WTC11 (cell line): ENCODE measurements at regions not wholly inside any gene's neighbourhood (a gene's known extent, or its start where the extent isn't known, plus 50 kb on each side); places are given as distances from the start of the nearest gene placed in this dataset.
"Not testable (repeated sequence)": the region's sequence is repeated elsewhere in the genome, so short reads cannot be mapped to it uniquely, and the experiment has no call there.

Experiments
- ATAC-seq: fragments of 200-7000 bp; cut with Tn5 transposase; 2 replicates; pipeline ENCODE4 v1.10.0; 2021; ENCODE audit warnings: mild to moderate bottlenecking, moderate library complexity
- CTCF ChIA-PET: fragments of 300-600 bp; sonication (Branson Sonifier 250); formaldehyde crosslinking; loops from one replicate; lab custom pipeline; 2021; ENCODE audit warnings: antibody characterized with exemption; lab: Charles Lee
- POLR2A ChIA-PET: fragments of 350-600 bp; sonication (Branson Sonifier 250); formaldehyde crosslinking; loops from one replicate; lab custom pipeline; 2021; ENCODE audit warnings: antibody characterized with exemption; lab: Charles Lee
- DNase-seq: peaks from one replicate; pipeline ENCODE4 v3.0.0; 2021; ENCODE audit warnings: low spot score
- H3K27ac Mint-ChIP-seq: 2 replicates; pipeline ENCODE4 v1.8.0; 2021; ENCODE audit warnings: mixed read lengths
- H3K27me3 Mint-ChIP-seq: 2 replicates; pipeline ENCODE4 v1.8.0; 2021; ENCODE audit warnings: low read depth, mild to moderate bottlenecking, moderate library complexity, mixed read lengths
- H3K36me3 Mint-ChIP-seq: 2 replicates; pipeline ENCODE4 v1.8.0; 2021; ENCODE audit warnings: mixed read lengths
- H3K4me1 Mint-ChIP-seq: 2 replicates; pipeline ENCODE4 v1.8.0; 2022; ENCODE audit warnings: mixed read lengths
- H3K4me3 Mint-ChIP-seq: 2 replicates; pipeline ENCODE4 v1.8.0; 2021; ENCODE audit warnings: mild to moderate bottlenecking, moderate library complexity, mixed read lengths
- H3K9me3 Mint-ChIP-seq: 2 replicates; pipeline ENCODE4 v1.8.0; 2021; ENCODE audit warnings: mixed read lengths
- ESRRA ChIP-seq: sonication (generic); formaldehyde crosslinking; IDR thresholded peaks from 2 replicates; pipeline ENCODE4 v1.8.1; 2022; ENCODE audit warnings: mild to moderate bottlenecking, missing genetic modification reagents, borderline replicate concordance
- ETV6 ChIP-seq: sonication (generic); formaldehyde crosslinking; IDR thresholded peaks from 2 replicates; pipeline ENCODE4 v1.8.1; 2022; ENCODE audit warnings: mild to moderate bottlenecking, missing genetic modification reagents
- FOXK1 ChIP-seq: sonication (generic); formaldehyde crosslinking; IDR thresholded peaks from 2 replicates; pipeline ENCODE4 v1.8.0; 2022; ENCODE audit warnings: mild to moderate bottlenecking, moderate library complexity, missing genetic modification reagents
- GABPB1 ChIP-seq: sonication (generic); formaldehyde crosslinking; IDR thresholded peaks from 2 replicates; pipeline ENCODE4 v1.8.1; 2023; ENCODE audit warnings: mild to moderate bottlenecking, missing genetic modification reagents
- GRHL2 ChIP-seq: fragments of 250-450 bp; sonication (Bioruptor Pico); IDR thresholded peaks from 2 replicates; pipeline ENCODE4 v1.8.0; 2022; ENCODE audit warnings: mild to moderate bottlenecking, moderate library complexity; ENCODE audit not compliant: insufficient replicate concordance, severe bottlenecking
- GTF2I ChIP-seq: fragments of 250-450 bp; sonication (Bioruptor Pico); conservative IDR thresholded peaks from 2 replicates; pipeline ENCODE4 v1.4.0; 2021; ENCODE audit warnings: mild to moderate bottlenecking
- IRF2 ChIP-seq: sonication (generic); formaldehyde crosslinking; IDR thresholded peaks from 2 replicates; pipeline ENCODE4 v1.8.0; 2022; ENCODE audit warnings: low read depth, missing genetic modification reagents, borderline replicate concordance
- JAZF1 ChIP-seq: fragments of 250-450 bp; sonication (Bioruptor Pico); IDR thresholded peaks from 2 replicates; pipeline ENCODE4 v1.9.0; 2021; ENCODE audit warnings: moderate library complexity, mild to moderate bottlenecking, inconsistent platforms
- MXD4 ChIP-seq: fragments of 250-450 bp; sonication (Bioruptor Pico); IDR thresholded peaks from 2 replicates; pipeline ENCODE4 v1.8.0; 2021; ENCODE audit warnings: mild to moderate bottlenecking, moderate library complexity, borderline replicate concordance
- NFE2L1 ChIP-seq: sonication (generic); formaldehyde crosslinking; IDR thresholded peaks from 2 replicates; pipeline ENCODE4 v1.8.1; 2023; ENCODE audit warnings: missing genetic modification reagents
- NR3C1 ChIP-seq: sonication (generic); formaldehyde crosslinking; conservative IDR thresholded peaks from 2 replicates; pipeline ENCODE4 v1.8.1; 2023; ENCODE audit warnings: low read depth, mild to moderate bottlenecking, missing genetic modification reagents
- OVOL2 ChIP-seq: fragments of 250-450 bp; sonication (Bioruptor Pico); IDR thresholded peaks from 2 replicates; pipeline ENCODE4 v1.9.0; 2021; ENCODE audit warnings: mild to moderate bottlenecking, borderline replicate concordance
- ZNF219 ChIP-seq: sonication (generic); formaldehyde crosslinking; IDR thresholded peaks from 2 replicates; pipeline ENCODE4 v1.8.0; 2023; ENCODE audit warnings: missing genetic modification reagents, mild to moderate bottlenecking, borderline replicate concordance
- ZNF317 ChIP-seq: sonication (generic); formaldehyde crosslinking; IDR thresholded peaks from 2 replicates; pipeline ENCODE4 v1.8.1; 2023; ENCODE audit warnings: low read depth, mild to moderate bottlenecking, moderate library complexity, missing genetic modification reagents, borderline replicate concordance
- ZNF396 ChIP-seq: fragments of 250-450 bp; sonication (Bioruptor Pico); IDR thresholded peaks from 2 replicates; pipeline ENCODE4 v1.8.0; 2021; ENCODE audit warnings: mild to moderate bottlenecking, moderate library complexity, borderline replicate concordance
- ZNF671 ChIP-seq: fragments of 250-450 bp; sonication (Bioruptor Pico); IDR thresholded peaks from 2 replicates; pipeline ENCODE4 v1.8.0; 2021; ENCODE audit warnings: mild to moderate bottlenecking
- TF ChIP-seq, protein P1 (sequence below): sonication (generic); formaldehyde crosslinking; IDR thresholded peaks from 2 replicates; pipeline ENCODE4 v1.8.1; 2022; ENCODE audit warnings: low read depth, missing genetic modification reagents, borderline replicate concordance
- TF ChIP-seq, protein P2 (sequence below): sonication (generic); formaldehyde crosslinking; IDR thresholded peaks from 2 replicates; pipeline ENCODE4 v1.8.0; 2022; ENCODE audit warnings: mild to moderate bottlenecking, missing genetic modification reagents
- TF ChIP-seq, protein P3 (sequence below): sonication (generic); formaldehyde crosslinking; IDR thresholded peaks from 2 replicates; pipeline ENCODE4 v1.8.1; 2023; ENCODE audit warnings: mild to moderate bottlenecking, missing genetic modification reagents, moderate library complexity
- TF ChIP-seq, protein P4 (sequence below): fragments of 250-450 bp; sonication (Bioruptor Pico); IDR thresholded peaks from 2 replicates; pipeline ENCODE4 v1.9.0; 2021; ENCODE audit warnings: mild to moderate bottlenecking
- TF ChIP-seq, protein P5 (sequence below): sonication (generic); formaldehyde crosslinking; IDR thresholded peaks from 2 replicates; pipeline ENCODE4 v1.8.0; 2022; ENCODE audit warnings: mild to moderate bottlenecking, missing genetic modification reagents

DNA sequence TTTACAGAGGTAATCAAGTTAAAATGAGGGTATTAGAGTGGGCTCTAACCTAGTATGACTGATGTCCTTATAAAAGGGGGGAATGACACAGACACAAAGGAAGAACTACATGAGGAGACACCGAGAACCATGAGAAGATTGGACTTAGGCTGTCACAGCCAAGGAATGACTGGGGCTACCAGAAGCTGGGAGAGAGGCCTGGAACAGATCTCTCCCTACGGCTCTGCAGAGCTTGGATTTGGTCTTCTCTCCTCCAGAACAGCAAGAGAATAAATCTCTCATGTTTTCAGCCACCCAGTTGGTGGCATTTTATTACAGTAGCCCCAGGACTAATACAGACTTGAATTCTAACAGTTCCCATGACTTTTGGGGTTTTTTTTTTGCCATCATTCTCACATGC is 110.8 kb downstream of the PSMG1 start:
- Mint-ChIP-seq H3K4me3 (no peak overlapping the region), H3K9me3 (peaks cover 42% of the 10 kb centered on the region), H3K27me3 (peaks cover 35% of the 10 kb centered on the region), H3K4me1 (no peaks in the 10 kb centered on the region), H3K27ac (no peak overlapping the region), H3K36me3 (peaks cover 27% of the 10 kb centered on the region)
- CTCF ChIA-PET: no interaction called here
- no peak for ATAC-seq
- POLR2A ChIA-PET: no interaction called here
- no peak for DNase-seq
- TF ChIP-seq NFE2L1 (CRISPR knock-in tag): no peak
- TF ChIP-seq, protein P1, sequence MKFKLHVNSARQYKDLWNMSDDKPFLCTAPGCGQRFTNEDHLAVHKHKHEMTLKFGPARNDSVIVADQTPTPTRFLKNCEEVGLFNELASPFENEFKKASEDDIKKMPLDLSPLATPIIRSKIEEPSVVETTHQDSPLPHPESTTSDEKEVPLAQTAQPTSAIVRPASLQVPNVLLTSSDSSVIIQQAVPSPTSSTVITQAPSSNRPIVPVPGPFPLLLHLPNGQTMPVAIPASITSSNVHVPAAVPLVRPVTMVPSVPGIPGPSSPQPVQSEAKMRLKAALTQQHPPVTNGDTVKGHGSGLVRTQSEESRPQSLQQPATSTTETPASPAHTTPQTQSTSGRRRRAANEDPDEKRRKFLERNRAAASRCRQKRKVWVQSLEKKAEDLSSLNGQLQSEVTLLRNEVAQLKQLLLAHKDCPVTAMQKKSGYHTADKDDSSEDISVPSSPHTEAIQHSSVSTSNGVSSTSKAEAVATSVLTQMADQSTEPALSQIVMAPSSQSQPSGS (CRISPR knock-in tag): no peak
- no peak for TF ChIP-seq GTF2I (CRISPR knock-in tag)
- TF ChIP-seq ZNF396 (CRISPR knock-in tag): no peak
- no peak for TF ChIP-seq ETV6 (CRISPR knock-in tag)
- TF ChIP-seq, protein P2, sequence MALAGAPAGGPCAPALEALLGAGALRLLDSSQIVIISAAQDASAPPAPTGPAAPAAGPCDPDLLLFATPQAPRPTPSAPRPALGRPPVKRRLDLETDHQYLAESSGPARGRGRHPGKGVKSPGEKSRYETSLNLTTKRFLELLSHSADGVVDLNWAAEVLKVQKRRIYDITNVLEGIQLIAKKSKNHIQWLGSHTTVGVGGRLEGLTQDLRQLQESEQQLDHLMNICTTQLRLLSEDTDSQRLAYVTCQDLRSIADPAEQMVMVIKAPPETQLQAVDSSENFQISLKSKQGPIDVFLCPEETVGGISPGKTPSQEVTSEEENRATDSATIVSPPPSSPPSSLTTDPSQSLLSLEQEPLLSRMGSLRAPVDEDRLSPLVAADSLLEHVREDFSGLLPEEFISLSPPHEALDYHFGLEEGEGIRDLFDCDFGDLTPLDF: no peak
- no peak for TF ChIP-seq OVOL2
- no peak for TF ChIP-seq NR3C1 (CRISPR knock-in tag)
- no peak for TF ChIP-seq ZNF317 (CRISPR knock-in tag)

DNA sequence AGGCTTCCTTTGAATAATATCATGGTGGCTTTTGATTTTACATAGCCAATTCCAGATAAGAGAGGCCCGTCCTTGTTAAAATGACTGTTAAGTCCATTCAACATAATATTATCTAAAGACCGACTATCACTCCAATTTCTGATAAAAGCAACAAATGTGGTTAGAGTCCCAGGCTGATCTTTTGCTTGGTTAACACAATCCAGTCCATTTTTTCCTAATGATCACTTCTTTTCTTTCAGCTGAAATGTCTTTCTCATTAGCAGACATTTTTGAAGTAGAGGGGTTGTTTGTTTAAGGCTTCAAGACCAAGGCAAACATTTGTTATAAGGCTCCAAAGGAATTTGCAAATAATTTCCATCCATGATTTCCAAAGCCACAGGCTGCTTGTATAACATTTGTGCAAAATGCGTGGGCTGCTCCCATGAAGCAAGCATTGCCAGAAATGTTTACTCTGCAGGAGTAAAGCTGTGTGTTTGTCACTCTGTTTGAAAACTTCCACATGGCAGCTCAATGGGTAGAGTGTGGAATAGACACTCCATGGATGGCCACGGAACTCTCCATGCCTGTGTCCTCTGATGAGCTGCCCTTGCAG is 111.5 kb downstream of the PSMG1 start:
- H3K4me1 Mint-ChIP-seq: no peaks in the 10 kb centered on the region
- TF ChIP-seq GRHL2: no peak
- TF ChIP-seq, protein P3, sequence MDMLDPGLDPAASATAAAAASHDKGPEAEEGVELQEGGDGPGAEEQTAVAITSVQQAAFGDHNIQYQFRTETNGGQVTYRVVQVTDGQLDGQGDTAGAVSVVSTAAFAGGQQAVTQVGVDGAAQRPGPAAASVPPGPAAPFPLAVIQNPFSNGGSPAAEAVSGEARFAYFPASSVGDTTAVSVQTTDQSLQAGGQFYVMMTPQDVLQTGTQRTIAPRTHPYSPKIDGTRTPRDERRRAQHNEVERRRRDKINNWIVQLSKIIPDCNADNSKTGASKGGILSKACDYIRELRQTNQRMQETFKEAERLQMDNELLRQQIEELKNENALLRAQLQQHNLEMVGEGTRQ (CRISPR knock-in tag): no peak
- TF ChIP-seq JAZF1 (CRISPR knock-in tag): no peak
- no peak for TF ChIP-seq ZNF219 (CRISPR knock-in tag)
- TF ChIP-seq ZNF671 (CRISPR knock-in tag): no peak
- TF ChIP-seq, protein P4, sequence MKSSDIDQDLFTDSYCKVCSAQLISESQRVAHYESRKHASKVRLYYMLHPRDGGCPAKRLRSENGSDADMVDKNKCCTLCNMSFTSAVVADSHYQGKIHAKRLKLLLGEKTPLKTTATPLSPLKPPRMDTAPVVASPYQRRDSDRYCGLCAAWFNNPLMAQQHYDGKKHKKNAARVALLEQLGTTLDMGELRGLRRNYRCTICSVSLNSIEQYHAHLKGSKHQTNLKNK: no peak
- TF ChIP-seq MXD4 (CRISPR knock-in tag): no peak
- TF ChIP-seq ESRRA: no peak
- no peak for TF ChIP-seq IRF2 (CRISPR knock-in tag)
- TF ChIP-seq, protein P5, sequence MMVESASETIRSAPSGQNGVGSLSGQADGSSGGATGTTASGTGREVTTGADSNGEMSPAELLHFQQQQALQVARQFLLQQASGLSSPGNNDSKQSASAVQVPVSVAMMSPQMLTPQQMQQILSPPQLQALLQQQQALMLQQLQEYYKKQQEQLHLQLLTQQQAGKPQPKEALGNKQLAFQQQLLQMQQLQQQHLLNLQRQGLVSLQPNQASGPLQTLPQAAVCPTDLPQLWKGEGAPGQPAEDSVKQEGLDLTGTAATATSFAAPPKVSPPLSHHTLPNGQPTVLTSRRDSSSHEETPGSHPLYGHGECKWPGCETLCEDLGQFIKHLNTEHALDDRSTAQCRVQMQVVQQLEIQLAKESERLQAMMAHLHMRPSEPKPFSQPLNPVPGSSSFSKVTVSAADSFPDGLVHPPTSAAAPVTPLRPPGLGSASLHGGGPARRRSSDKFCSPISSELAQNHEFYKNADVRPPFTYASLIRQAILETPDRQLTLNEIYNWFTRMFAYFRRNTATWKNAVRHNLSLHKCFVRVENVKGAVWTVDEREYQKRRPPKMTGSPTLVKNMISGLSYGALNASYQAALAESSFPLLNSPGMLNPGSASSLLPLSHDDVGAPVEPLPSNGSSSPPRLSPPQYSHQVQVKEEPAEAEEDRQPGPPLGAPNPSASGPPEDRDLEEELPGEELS: no peak
- TF ChIP-seq FOXK1 (CRISPR knock-in tag): no peak
- TF ChIP-seq GABPB1: no peak
- TF ChIP-seq, all 79 proteins: peak for 0
- POLR2A ChIA-PET: no interaction called here
- Mint-ChIP-seq H3K4me3 (no peak overlapping the region), H3K36me3 (peaks cover 25% of the 10 kb centered on the region), H3K27me3 (peaks cover 31% of the 10 kb centered on the region), H3K27ac (no peak overlapping the region), H3K9me3 (peaks cover 39% of the 10 kb centered on the region)
- DNase-seq (no peak), ATAC-seq (no peak)
- CTCF ChIA-PET: no interaction called here

DNA sequence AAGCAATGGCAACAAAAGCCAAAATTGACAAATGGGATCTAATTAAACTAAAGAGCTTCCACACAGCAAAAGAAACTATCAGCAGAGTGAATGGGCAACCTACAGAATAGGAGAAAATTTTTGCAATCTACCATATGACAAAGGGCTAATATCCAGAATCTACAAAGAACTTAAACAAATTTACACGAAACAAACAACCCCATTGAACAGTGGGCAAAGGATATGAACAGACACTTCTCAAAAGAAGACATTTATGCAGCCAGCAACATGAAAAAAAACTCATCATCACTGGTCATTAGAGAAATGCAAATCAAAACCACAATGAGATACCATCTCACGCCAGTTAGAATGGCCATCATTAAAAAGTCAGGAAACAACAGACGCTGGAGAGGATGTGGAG is 113.4 kb downstream of the PSMG1 start:
- POLR2A ChIA-PET, DNase-seq, H3K4me3 Mint-ChIP-seq, ATAC-seq, H3K27ac Mint-ChIP-seq, H3K4me1 Mint-ChIP-seq, CTCF ChIA-PET: not testable (repeated sequence)
- Mint-ChIP-seq H3K27me3 (peaks cover 14% of the 10 kb centered on the region; the same call in 1 of the 2 replicates), H3K36me3 (peaks cover 12% of the 10 kb centered on the region), H3K9me3 (peaks cover 26% of the 10 kb centered on the region)
